ENCODE measurements at regions not wholly inside any gene's neighbourhood (a gene's known extent, or its start where the extent isn't known, plus 50 kb on each side); places are given as distances from the start of the nearest gene placed in this dataset.
"Not testable (repeated sequence)": the region's sequence is repeated elsewhere in the genome, so short reads cannot be mapped to it uniquely, and the experiment has no call there.

- Mint-ChIP-seq H3K9me3 (peaks cover 0 to 2% (median 0%) of the 10 kb centered on the region in 3 donors), H3K4me1 (peaks cover 0 to 6% (median 1%) of the 10 kb centered on the region in 3 donors), H3K27ac (peak overlapping the region in 1 of 3 donors; percentile 20), H3K36me3 (no peaks in the 10 kb centered on the region), H3K4me3 (peak overlapping the region in 1 of 4 donors; percentile 41), H3K27me3 (peaks cover 20% of the 10 kb centered on the region)
Observed at GRCh38 chr16:85227084-85227945, 115.0 kb upstream of the CIBAR2 start.

GRCh38 chr16:85227946-85228862, 115.9 kb upstream of the CIBAR2 start:
- H3K4me1 Mint-ChIP-seq: peaks cover 0 to 6% (median 1%) of the 10 kb centered on the region in 3 donors

GRCh38 chr16:85228970-85229430, 116.7 kb upstream of the CIBAR2 start:
- Mint-ChIP-seq H3K4me1 (peaks cover 0 to 6% (median 1%) of the 10 kb centered on the region in 3 donors), H3K27me3 (peaks cover 17% of the 10 kb centered on the region), H3K9me3 (peaks cover 0 to 2% (median 0%) of the 10 kb centered on the region in 3 donors), H3K4me3 (no peak overlapping the region), H3K27ac (no peak overlapping the region), H3K36me3 (no peaks in the 10 kb centered on the region)

More at GRCh38 chr16:85227946-85228862, 115.9 kb upstream of the CIBAR2 start:
- Mint-ChIP-seq H3K9me3 (peaks cover 0 to 2% (median 0%) of the 10 kb centered on the region in 3 donors), H3K36me3 (no peaks in the 10 kb centered on the region), H3K4me3 (peak overlapping the region in 1 of 4 donors; percentile 31), H3K27ac (no peak overlapping the region), H3K27me3 (peaks cover 17% of the 10 kb centered on the region)

- Mint-ChIP-seq H3K27ac (no peak overlapping the region), H3K27me3 (peaks cover 19% of the 10 kb centered on the region), H3K9me3 (peaks cover 0 to 2% (median 0%) of the 10 kb centered on the region in 3 donors), H3K4me3 (peak overlapping the region in 1 of 4 donors; percentile 67), H3K4me1 (peaks cover 0 to 6% (median 1%) of the 10 kb centered on the region in 3 donors), H3K36me3 (no peaks in the 10 kb centered on the region)
Observed at GRCh38 chr16:85229869-85230462, 117.7 kb upstream of the CIBAR2 start.

- not testable (repeated sequence) for H3K36me3 Mint-ChIP-seq, H3K4me3 Mint-ChIP-seq, H3K4me1 Mint-ChIP-seq, H3K9me3 Mint-ChIP-seq, H3K27ac Mint-ChIP-seq
- peaks cover 15% of the 10 kb centered on the region for H3K27me3 Mint-ChIP-seq
Observed at GRCh38 chr16:85230764-85231383, 118.6 kb upstream of the CIBAR2 start.

- peaks cover 0 to 8% (median under 1%) of the 10 kb centered on the region in 3 donors for H3K4me1 Mint-ChIP-seq
- H3K27ac Mint-ChIP-seq: no peak overlapping the region
- H3K36me3 Mint-ChIP-seq: no peaks in the 10 kb centered on the region
- peaks cover 19% of the 10 kb centered on the region for H3K27me3 Mint-ChIP-seq
- peaks cover 0 to 2% (median 0%) of the 10 kb centered on the region in 3 donors for H3K9me3 Mint-ChIP-seq
- no peak overlapping the region for H3K4me3 Mint-ChIP-seq
Observed at GRCh38 chr16:85231959-85232358, 119.7 kb upstream of the CIBAR2 start.

- H3K36me3 Mint-ChIP-seq: peaks cover 2% of the 10 kb centered on the region
- no peak overlapping the region for H3K4me3 Mint-ChIP-seq
- H3K4me1 Mint-ChIP-seq: peaks cover 0 to 4% (median 0%) of the 10 kb centered on the region in 3 donors
- H3K9me3 Mint-ChIP-seq: peaks cover 0 to 2% (median 0%) of the 10 kb centered on the region in 3 donors
- H3K27ac Mint-ChIP-seq: no peak overlapping the region
- H3K27me3 Mint-ChIP-seq: peaks cover 20% of the 10 kb centered on the region
Observed at GRCh38 chr16:85232369-85233142, 120.3 kb upstream of the CIBAR2 start.

GRCh38 chr16:85233516-85233915, 121.2 kb upstream of the CIBAR2 start:
- Mint-ChIP-seq H3K9me3 (peaks cover 0 to 2% (median 0%) of the 10 kb centered on the region in 3 donors), H3K27me3 (peaks cover 21% of the 10 kb centered on the region), H3K27ac (no peak overlapping the region), H3K36me3 (peaks cover 2% of the 10 kb centered on the region), H3K4me3 (no peak overlapping the region), H3K4me1 (peaks cover 0 to 3% (median 2%) of the 10 kb centered on the region in 3 donors)

- H3K27me3 Mint-ChIP-seq: peaks cover 22% of the 10 kb centered on the region
- no peak overlapping the region for H3K27ac Mint-ChIP-seq
- peaks cover 0 to 3% (median 2%) of the 10 kb centered on the region in 3 donors for H3K4me1 Mint-ChIP-seq
- H3K36me3 Mint-ChIP-seq: peaks cover 2% of the 10 kb centered on the region
- H3K9me3 Mint-ChIP-seq: peaks cover 0 to 2% (median 0%) of the 10 kb centered on the region in 3 donors
- no peak overlapping the region for H3K4me3 Mint-ChIP-seq
Observed at GRCh38 chr16:85234310-85235204, 122.3 kb upstream of the CIBAR2 start.

GRCh38 chr16:85235991-85236817, 123.9 kb upstream of the CIBAR2 start:
- peaks cover 0 to 2% (median 0%) of the 10 kb centered on the region in 3 donors for H3K9me3 Mint-ChIP-seq
- peaks cover 26% of the 10 kb centered on the region for H3K27me3 Mint-ChIP-seq
- peaks cover 2% of the 10 kb centered on the region for H3K36me3 Mint-ChIP-seq
- no peak overlapping the region for H3K27ac Mint-ChIP-seq
- H3K4me1 Mint-ChIP-seq: peaks cover 0 to 3% (median 2%) of the 10 kb centered on the region in 3 donors
- H3K4me3 Mint-ChIP-seq: peak overlapping the region in 1 of 4 donors; percentile 65

- H3K9me3 Mint-ChIP-seq: no peaks in the 10 kb centered on the region
- H3K4me1 Mint-ChIP-seq: peaks cover 0 to 3% (median 2%) of the 10 kb centered on the region in 3 donors
- peaks cover 26% of the 10 kb centered on the region for H3K27me3 Mint-ChIP-seq
- no peak overlapping the region for H3K27ac Mint-ChIP-seq
- peak overlapping the region in 1 of 4 donors; percentile 65 for H3K4me3 Mint-ChIP-seq
- H3K36me3 Mint-ChIP-seq: peaks cover 2% of the 10 kb centered on the region
Observed at GRCh38 chr16:85236818-85237150, 124.5 kb upstream of the CIBAR2 start.

GRCh38 chr16:85237817-85238216, 125.5 kb upstream of the CIBAR2 start:
- H3K4me3 Mint-ChIP-seq: no peak overlapping the region
- H3K36me3 Mint-ChIP-seq: peaks cover 2% of the 10 kb centered on the region
- no peaks in the 10 kb centered on the region for H3K9me3 Mint-ChIP-seq
- no peak overlapping the region for H3K27ac Mint-ChIP-seq
- peaks cover 0 to 3% (median 2%) of the 10 kb centered on the region in 3 donors for H3K4me1 Mint-ChIP-seq
- peaks cover 26% of the 10 kb centered on the region for H3K27me3 Mint-ChIP-seq
